Activated CD8-positive, alpha-beta T cell treated with anti-CD3 and anti-CD28 coated beads for 36 hours (primary cell): ENCODE measurements at regions not wholly inside any gene's neighbourhood (a gene's known extent, or its start where the extent isn't known, plus 50 kb on each side); places are given as distances from the start of the nearest gene placed in this dataset.

Source experiments
- ATAC-seq: fragments of 200-7000 bp; cut with Tn5 transposase; one replicate; pipeline ENCODE4 v1.10.0; 2021; ENCODE audit warnings: mild to moderate bottlenecking, moderate library complexity
- CTCF ChIA-PET: fragments of 350-600 bp; sonication (Branson Sonifier 250); formaldehyde crosslinking; loops from one replicate; lab custom pipeline; 2021; ENCODE audit warnings: antibody characterized with exemption; lab: Charles Lee
- POLR2A ChIA-PET: fragments of 350-600 bp; sonication (Branson Sonifier 250); formaldehyde crosslinking; loops from one replicate; lab custom pipeline; 2021; ENCODE audit warnings: antibody characterized with exemption; lab: Charles Lee
- DNase-seq: peaks from one replicate; pipeline ENCODE4 v3.0.0-alpha.2; 2020
- H3K27ac Mint-ChIP-seq: one replicate; pipeline ENCODE4 v1.8.0; 2021; ENCODE audit warnings: mild to moderate bottlenecking, mixed read lengths
- H3K27me3 Mint-ChIP-seq: one replicate; pipeline ENCODE4 v1.8.0; 2021; ENCODE audit warnings: mixed read lengths
- H3K36me3 Mint-ChIP-seq: one replicate; pipeline ENCODE4 v1.8.0; 2021; ENCODE audit warnings: low read depth, mixed read lengths
- H3K4me1 Mint-ChIP-seq: one replicate; pipeline ENCODE4 v1.8.0; 2021; ENCODE audit warnings: low read depth, mixed read lengths
- H3K4me3 Mint-ChIP-seq: one replicate; pipeline ENCODE4 v1.8.0; 2021; ENCODE audit warnings: mild to moderate bottlenecking, moderate library complexity, mixed read lengths
- H3K9me3 Mint-ChIP-seq: one replicate; pipeline ENCODE4 v1.8.0; 2021; ENCODE audit warnings: mixed read lengths
- CTCF ChIP-seq: fragments of 200-600 bp; IDR thresholded peaks from one replicate; pipeline ENCODE4 v1.8.0; 2022; ENCODE audit warnings: antibody characterized with exemption, mild to moderate bottlenecking
- intact Hi-C: fragments of 100-400 bp; cut with micrococcal nuclease; formaldehyde crosslinking; loops from one replicate; pipeline ENCODE4 v1.10.0; 2022

GRCh38 chr13:64438084-64438483, 2792.1 kb downstream of the PCDH9 start:
- Mint-ChIP-seq H3K4me3 (no peak overlapping the region), H3K4me1 (no peaks in the 10 kb centered on the region), H3K36me3 (no peaks in the 10 kb centered on the region), H3K9me3 (peaks cover 6% of the 10 kb centered on the region), H3K27me3 (no peaks in the 10 kb centered on the region), H3K27ac (no peak overlapping the region)
- intact Hi-C loops = no loop called here
- ATAC-seq (no peak), DNase-seq (no peak)
- ChIA-PET POLR2A (no interaction called here), CTCF (no interaction called here)
- no peak for TF ChIP-seq CTCF

- H3K27ac Mint-ChIP-seq = no peak overlapping the region
- H3K27me3 Mint-ChIP-seq = no peaks in the 10 kb centered on the region
- no peak overlapping the region for H3K4me3 Mint-ChIP-seq
- no peaks in the 10 kb centered on the region for H3K36me3 Mint-ChIP-seq
- no peak for TF ChIP-seq CTCF
- DNase-seq (no peak), ATAC-seq (no peak)
- peaks cover 9% of the 10 kb centered on the region for H3K9me3 Mint-ChIP-seq
- ChIA-PET POLR2A (no interaction called here), CTCF (no interaction called here)
- intact Hi-C loops = no loop called here
- no peaks in the 10 kb centered on the region for H3K4me1 Mint-ChIP-seq
Observed at GRCh38 chr13:64429691-64430090, 2800.4 kb downstream of the PCDH9 start.

- Mint-ChIP-seq H3K4me1 (no peaks in the 10 kb centered on the region), H3K4me3 (no peak overlapping the region), H3K36me3 (no peaks in the 10 kb centered on the region), H3K9me3 (peaks cover 9% of the 10 kb centered on the region), H3K27ac (no peak overlapping the region), H3K27me3 (no peaks in the 10 kb centered on the region)
- DNase-seq (no peak), ATAC-seq (no peak)
- CTCF ChIA-PET = no interaction called here
- POLR2A ChIA-PET = no interaction called here
- intact Hi-C loops = no loop called here
- TF ChIP-seq CTCF = no peak
Observed at GRCh38 chr13:64428196-64428595, 2801.9 kb downstream of the PCDH9 start.

- no peaks in the 10 kb centered on the region for H3K36me3 Mint-ChIP-seq
- no peak for TF ChIP-seq CTCF
- ChIA-PET POLR2A (no interaction called here), CTCF (no interaction called here)
- no peaks in the 10 kb centered on the region for H3K4me1 Mint-ChIP-seq
- H3K27me3 Mint-ChIP-seq = no peaks in the 10 kb centered on the region
- no peak for DNase-seq
- peaks cover 3% of the 10 kb centered on the region for H3K9me3 Mint-ChIP-seq
- intact Hi-C loops = no loop called here
- no peak overlapping the region for H3K27ac Mint-ChIP-seq
- H3K4me3 Mint-ChIP-seq = no peak overlapping the region
- no peak for ATAC-seq
Observed at GRCh38 chr13:64423467-64423866, 2806.7 kb downstream of the PCDH9 start.

GRCh38 chr13:64420181-64420580, 2810.0 kb downstream of the PCDH9 start:
- H3K27ac Mint-ChIP-seq = no peak overlapping the region
- ChIA-PET POLR2A (no interaction called here), CTCF (no interaction called here)
- no peaks in the 10 kb centered on the region for H3K9me3 Mint-ChIP-seq
- ATAC-seq (no peak), DNase-seq (no peak)
- TF ChIP-seq CTCF = no peak
- H3K36me3 Mint-ChIP-seq = no peaks in the 10 kb centered on the region
- no peak overlapping the region for H3K4me3 Mint-ChIP-seq
- no peaks in the 10 kb centered on the region for H3K4me1 Mint-ChIP-seq
- no peaks in the 10 kb centered on the region for H3K27me3 Mint-ChIP-seq
- intact Hi-C loops = no loop called here
